Nephron progenitor cell (in vitro differentiated cells): ENCODE measurements at regions not wholly inside any gene's neighbourhood (a gene's known extent, or its start where the extent isn't known, plus 50 kb on each side); places are given as distances from the start of the nearest gene placed in this dataset.

Source experiments
- DNase-seq: peaks from one replicate; pipeline ENCODE4 v3.0.0; 2021
- H3K27ac Mint-ChIP-seq: 2 replicates; pipeline ENCODE4 v1.8.0; 2021; ENCODE audit warnings: mild to moderate bottlenecking, moderate library complexity, mixed read lengths
- H3K27me3 Mint-ChIP-seq: 2 replicates; pipeline ENCODE4 v1.8.0; 2021; ENCODE audit warnings: mild to moderate bottlenecking, low read depth, mixed read lengths; ENCODE audit not compliant: poor library complexity
- H3K36me3 Mint-ChIP-seq: 2 replicates; pipeline ENCODE4 v1.8.0; 2021; ENCODE audit warnings: low read depth, mixed read lengths
- H3K4me1 Mint-ChIP-seq: 2 replicates; pipeline ENCODE4 v1.8.0; 2021; ENCODE audit warnings: mixed read lengths
- H3K4me3 Mint-ChIP-seq: 2 replicates; pipeline ENCODE4 v1.8.0; 2021; ENCODE audit warnings: mild to moderate bottlenecking, moderate library complexity, mixed read lengths
- H3K9me3 Mint-ChIP-seq: 2 replicates; pipeline ENCODE4 v1.8.0; 2021; ENCODE audit warnings: mild to moderate bottlenecking, moderate library complexity, mixed read lengths
- CTCF ChIP-seq: fragments of 200-600 bp; sonication (generic); IDR thresholded peaks from 2 replicates; pipeline ENCODE4 v1.5.0; 2021; ENCODE audit warnings: antibody characterized with exemption

- DNase-seq: no peak
- Mint-ChIP-seq H3K9me3 (peaks cover 9% of the 10 kb centered on the region), H3K27ac (peak overlapping the region; percentile 48), H3K36me3 (no peaks in the 10 kb centered on the region), H3K4me1 (no peaks in the 10 kb centered on the region), H3K27me3 (no peaks in the 10 kb centered on the region), H3K4me3 (no peak overlapping the region)
- no peak for TF ChIP-seq CTCF
These were observed 562.1 kb downstream of the TBC1D4 start for GRCh38 chr13:74919914-74920313.

DNA sequence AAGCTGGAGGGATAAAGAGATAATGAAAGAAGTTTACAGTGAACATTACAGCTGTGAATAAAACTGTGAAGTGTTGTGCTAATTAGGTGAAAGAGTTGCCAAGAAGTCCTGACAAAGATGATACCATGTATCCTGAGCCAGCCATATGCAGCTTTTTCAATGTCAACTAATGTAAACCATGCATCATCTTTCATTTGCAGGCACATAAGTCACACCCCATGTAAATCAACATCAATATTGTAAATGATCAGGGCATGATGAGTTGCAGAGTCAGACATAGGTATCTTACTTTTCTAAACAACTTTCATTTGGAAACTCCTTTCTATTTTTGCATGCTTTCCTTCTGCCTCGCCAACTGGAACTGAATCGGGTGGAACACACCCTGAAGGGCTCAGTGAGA, 569.1 kb downstream of the TBC1D4 start:
- no peak for TF ChIP-seq CTCF
- Mint-ChIP-seq H3K4me3 (no peak overlapping the region), H3K36me3 (no peaks in the 10 kb centered on the region), H3K27me3 (no peaks in the 10 kb centered on the region), H3K9me3 (no peaks in the 10 kb centered on the region), H3K4me1 (peaks cover 1% of the 10 kb centered on the region), H3K27ac (peak overlapping the region; percentile 18)
- DNase-seq: no peak

GRCh38 chr13:74910415-74910814, 571.6 kb downstream of the TBC1D4 start:
- no peak for TF ChIP-seq CTCF
- H3K27me3 Mint-ChIP-seq: no peaks in the 10 kb centered on the region
- H3K4me3 Mint-ChIP-seq: no peak overlapping the region
- no peaks in the 10 kb centered on the region for H3K9me3 Mint-ChIP-seq
- H3K27ac Mint-ChIP-seq: no peak overlapping the region
- H3K4me1 Mint-ChIP-seq: peaks cover 6% of the 10 kb centered on the region
- no peak for DNase-seq
- no peaks in the 10 kb centered on the region for H3K36me3 Mint-ChIP-seq

- Mint-ChIP-seq H3K27ac (peak overlapping the region; percentile 46), H3K4me3 (no peak overlapping the region), H3K9me3 (no peaks in the 10 kb centered on the region), H3K27me3 (no peaks in the 10 kb centered on the region), H3K36me3 (no peaks in the 10 kb centered on the region), H3K4me1 (peaks cover 6% of the 10 kb centered on the region)
- TF ChIP-seq CTCF: no peak
- DNase-seq: no peak
These were observed 574.2 kb downstream of the TBC1D4 start for GRCh38 chr13:74907788-74908187.

DNA sequence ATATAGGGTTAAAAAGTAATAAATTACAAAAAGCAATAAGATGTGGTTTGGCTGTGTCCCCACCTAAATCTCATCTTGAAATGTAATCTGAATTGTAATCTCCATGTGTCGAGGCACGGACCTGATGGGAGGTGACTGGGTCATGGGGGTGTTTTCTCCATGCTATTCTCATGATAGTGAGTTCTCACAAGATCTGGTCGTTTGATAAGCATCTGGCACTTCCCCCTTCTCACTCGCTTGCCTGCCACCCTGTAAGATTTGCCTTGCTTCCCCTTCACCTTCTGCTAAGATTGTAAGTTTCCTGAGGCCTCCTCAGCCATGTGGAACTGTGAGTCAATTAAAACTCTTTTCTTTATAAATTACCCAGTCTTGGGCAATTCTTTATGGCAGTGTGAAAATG, 577.4 kb downstream of the TBC1D4 start:
- DNase-seq: no peak
- Mint-ChIP-seq H3K9me3 (no peaks in the 10 kb centered on the region), H3K4me1 (peaks cover 6% of the 10 kb centered on the region), H3K27me3 (no peaks in the 10 kb centered on the region), H3K27ac (no peak overlapping the region), H3K36me3 (no peaks in the 10 kb centered on the region), H3K4me3 (no peak overlapping the region)
- TF ChIP-seq CTCF: no peak

- Mint-ChIP-seq H3K9me3 (no peaks in the 10 kb centered on the region), H3K27ac (no peak overlapping the region), H3K4me3 (no peak overlapping the region), H3K36me3 (no peaks in the 10 kb centered on the region), H3K27me3 (no peaks in the 10 kb centered on the region), H3K4me1 (peaks cover 10% of the 10 kb centered on the region)
- DNase-seq: no peak
- TF ChIP-seq CTCF: no peak
These were observed 586.8 kb downstream of the TBC1D4 start for GRCh38 chr13:74895042-74895796.
